ENCODE measurements at regions not wholly inside any gene's neighbourhood (a gene's known extent, or its start where the extent isn't known, plus 50 kb on each side); places are given as distances from the start of the nearest gene placed in this dataset.
"Not testable (repeated sequence)": the region's sequence is repeated elsewhere in the genome, so short reads cannot be mapped to it uniquely, and the experiment has no call there.

DNA sequence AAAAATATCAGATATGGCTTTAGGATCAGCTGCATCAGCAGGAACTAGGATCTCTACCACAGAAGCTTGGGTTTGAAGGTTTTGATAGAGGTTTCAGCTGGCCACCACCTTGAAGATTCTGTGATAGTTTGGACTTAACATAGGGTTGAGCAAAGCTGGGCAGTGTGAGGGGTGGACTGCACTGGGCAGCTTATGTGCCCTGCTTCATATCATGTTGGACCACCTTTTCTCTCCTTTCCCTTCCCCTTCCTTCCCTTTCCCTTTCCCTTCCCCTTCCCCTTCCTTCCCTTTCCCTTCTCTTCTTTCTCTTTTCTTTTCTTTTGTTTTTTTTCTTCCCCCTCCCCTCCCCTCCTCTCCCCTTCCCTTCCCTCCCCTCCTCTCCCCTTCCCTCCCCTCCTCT is 196.3 kb upstream of the CXCR4 start:
- H4K8ac ChIP-seq (replicated peaks; ENCODE audit: insufficient read length, low read depth, low read length): no peak overlapping the region
- no peak overlapping the region for H3K4me3 Mint-ChIP-seq
- no peak overlapping the region for H3K27ac ChIP-seq (ENCODE audit: insufficient read length, low read depth, low read length)
- no peak overlapping the region for H2BK5ac ChIP-seq (ENCODE audit: insufficient read length, low read length)
- H3K36me3 Mint-ChIP-seq (ENCODE audit: insufficient read depth in 1 of 3, low read depth in 3 of 3): no peaks in the 10 kb centered on the region
- H3K18ac ChIP-seq (ENCODE audit: insufficient read length, low read depth, low read length): no peak overlapping the region
- H3K23me2 ChIP-seq (ENCODE audit: insufficient read length, low read depth, low read length, poor library complexity, severe bottlenecking): no peaks in the 10 kb centered on the region
- H3K79me1 ChIP-seq (ENCODE audit: insufficient read depth, low read depth, low read length, poor library complexity, severe bottlenecking): no peaks in the 10 kb centered on the region
- no peak overlapping the region for H2BK12ac ChIP-seq (ENCODE audit: insufficient read length, low read depth, low read length)
- no peak overlapping the region for H2BK20ac ChIP-seq (ENCODE audit: low read depth, low read length, poor library complexity, severe bottlenecking)
- H2BK120ac ChIP-seq (ENCODE audit: low read depth, low read length, poor library complexity, severe bottlenecking): no peak overlapping the region
- H3K23ac ChIP-seq (ENCODE audit: insufficient read length, low read depth, low read length): no peak overlapping the region
- H3K27me3 Mint-ChIP-seq (ENCODE audit: low read depth): no peaks in the 10 kb centered on the region; the same call in none of the 2 replicates
- no peak overlapping the region for H4K5ac ChIP-seq (ENCODE audit: insufficient read length, low read depth, low read length)
- no peak overlapping the region for H2AK5ac ChIP-seq (ENCODE audit: insufficient read length, low read length)
- no peaks in the 10 kb centered on the region for H3K27me3 ChIP-seq (ENCODE audit: insufficient read depth, low read length)
- TF ChIP-seq, protein P1, sequence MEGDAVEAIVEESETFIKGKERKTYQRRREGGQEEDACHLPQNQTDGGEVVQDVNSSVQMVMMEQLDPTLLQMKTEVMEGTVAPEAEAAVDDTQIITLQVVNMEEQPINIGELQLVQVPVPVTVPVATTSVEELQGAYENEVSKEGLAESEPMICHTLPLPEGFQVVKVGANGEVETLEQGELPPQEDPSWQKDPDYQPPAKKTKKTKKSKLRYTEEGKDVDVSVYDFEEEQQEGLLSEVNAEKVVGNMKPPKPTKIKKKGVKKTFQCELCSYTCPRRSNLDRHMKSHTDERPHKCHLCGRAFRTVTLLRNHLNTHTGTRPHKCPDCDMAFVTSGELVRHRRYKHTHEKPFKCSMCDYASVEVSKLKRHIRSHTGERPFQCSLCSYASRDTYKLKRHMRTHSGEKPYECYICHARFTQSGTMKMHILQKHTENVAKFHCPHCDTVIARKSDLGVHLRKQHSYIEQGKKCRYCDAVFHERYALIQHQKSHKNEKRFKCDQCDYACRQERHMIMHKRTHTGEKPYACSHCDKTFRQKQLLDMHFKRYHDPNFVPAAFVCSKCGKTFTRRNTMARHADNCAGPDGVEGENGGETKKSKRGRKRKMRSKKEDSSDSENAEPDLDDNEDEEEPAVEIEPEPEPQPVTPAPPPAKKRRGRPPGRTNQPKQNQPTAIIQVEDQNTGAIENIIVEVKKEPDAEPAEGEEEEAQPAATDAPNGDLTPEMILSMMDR (conservative IDR thresholded peaks at IDR 0.05): no peak
- no peak overlapping the region for H2BK15ac ChIP-seq (ENCODE audit: low read depth, low read length)
- H3K27ac Mint-ChIP-seq: no peak overlapping the region
- H3T11ph ChIP-seq (ENCODE audit: low read length): no peak overlapping the region
- H3K4me1 ChIP-seq (ENCODE audit: insufficient read depth, low read length): peaks cover 2% of the 10 kb centered on the region; the same call in 1 of the 2 replicates
- H3K14ac ChIP-seq (ENCODE audit: insufficient read depth, low read length): no peak overlapping the region
- H3K4ac ChIP-seq (ENCODE audit: low read depth, low read length): no peak overlapping the region
- peaks cover 3% of the 10 kb centered on the region in 2 experiments for H3K4me1 Mint-ChIP-seq
- no peak overlapping the region for H3K4me2 ChIP-seq (ENCODE audit: insufficient read depth, insufficient read length, low read length)
- H3K9me3 Mint-ChIP-seq: no peaks in the 10 kb centered on the region
- no peak for DNase-seq
- no peak overlapping the region for H4K91ac ChIP-seq (ENCODE audit: insufficient read length, low read depth, low read length)
- no peak overlapping the region for H3K9ac ChIP-seq (ENCODE audit: extremely low read depth, insufficient read length, low read length)
- no peak overlapping the region for H3K56ac ChIP-seq (ENCODE audit: insufficient read length, low read depth, low read length)
- H3K79me2 ChIP-seq (ENCODE audit: insufficient read depth, low read length): no peaks in the 10 kb centered on the region
- H2AFZ ChIP-seq (ENCODE audit: low read length): no peak overlapping the region
- no peaks in the 10 kb centered on the region for H4K20me1 ChIP-seq (ENCODE audit: control insufficient read depth, insufficient read depth, insufficient read length)
- H3K9me3 ChIP-seq (ENCODE audit: control insufficient read depth, low read depth, low read length): no peaks in the 10 kb centered on the region

DNA sequence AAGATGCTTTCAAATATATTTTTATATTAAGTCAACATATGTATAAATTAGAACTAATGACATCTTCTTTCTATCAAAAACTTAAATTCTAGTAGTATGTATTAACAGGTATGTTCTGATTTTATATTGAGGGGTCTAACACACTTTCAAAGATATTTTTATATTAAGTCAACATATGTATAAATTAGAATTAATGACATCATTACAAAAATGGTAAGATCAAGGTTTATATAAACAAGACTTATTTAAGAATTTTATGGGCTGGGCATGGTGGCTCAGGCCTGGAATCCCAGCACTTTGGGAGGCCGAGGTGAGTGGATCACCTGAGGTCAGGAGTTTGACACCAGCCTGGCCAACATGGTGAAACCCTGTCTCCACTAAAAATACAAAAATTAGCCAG is 194.6 kb upstream of the CXCR4 start:
- not testable (repeated sequence) for H2AK5ac ChIP-seq (ENCODE audit: insufficient read length, low read length); H3K23ac ChIP-seq (ENCODE audit: insufficient read length, low read depth, low read length); H3K27ac Mint-ChIP-seq; H3K23me2 ChIP-seq (ENCODE audit: insufficient read length, low read depth, low read length, poor library complexity, severe bottlenecking); H2BK5ac ChIP-seq (ENCODE audit: insufficient read length, low read length); H3K4me1 Mint-ChIP-seq; H3K27ac ChIP-seq (ENCODE audit: insufficient read length, low read depth, low read length); H3T11ph ChIP-seq (ENCODE audit: low read length); H3K79me1 ChIP-seq (ENCODE audit: insufficient read depth, low read depth, low read length, poor library complexity, severe bottlenecking); DNase-seq; H3K79me2 ChIP-seq (ENCODE audit: insufficient read depth, low read length); H3K27me3 ChIP-seq (ENCODE audit: insufficient read depth, low read length); H2AFZ ChIP-seq (ENCODE audit: low read length); H3K56ac ChIP-seq (ENCODE audit: insufficient read length, low read depth, low read length); H2BK120ac ChIP-seq (ENCODE audit: low read depth, low read length, poor library complexity, severe bottlenecking); H3K4me3 Mint-ChIP-seq; H3K27me3 Mint-ChIP-seq (ENCODE audit: low read depth); H3K4me1 ChIP-seq (ENCODE audit: insufficient read depth, low read length); H3K4me2 ChIP-seq (ENCODE audit: insufficient read depth, insufficient read length, low read length); H3K9ac ChIP-seq (ENCODE audit: extremely low read depth, insufficient read length, low read length); H4K91ac ChIP-seq (ENCODE audit: insufficient read length, low read depth, low read length); H3K9me3 Mint-ChIP-seq; H3K14ac ChIP-seq (ENCODE audit: insufficient read depth, low read length); H3K9me3 ChIP-seq (ENCODE audit: control insufficient read depth, low read depth, low read length); H2BK20ac ChIP-seq (ENCODE audit: low read depth, low read length, poor library complexity, severe bottlenecking); H2BK12ac ChIP-seq (ENCODE audit: insufficient read length, low read depth, low read length); H4K8ac ChIP-seq (replicated peaks; ENCODE audit: insufficient read length, low read depth, low read length); H2BK15ac ChIP-seq (ENCODE audit: low read depth, low read length); H3K4ac ChIP-seq (ENCODE audit: low read depth, low read length); H3K36me3 Mint-ChIP-seq (ENCODE audit: insufficient read depth in 1 of 3, low read depth in 3 of 3); H3K18ac ChIP-seq (ENCODE audit: insufficient read length, low read depth, low read length); H4K5ac ChIP-seq (ENCODE audit: insufficient read length, low read depth, low read length); H4K20me1 ChIP-seq (ENCODE audit: control insufficient read depth, insufficient read depth, insufficient read length)
- WGBS (ENCODE audit: extremely low coverage, insufficient read length, low lambda C conversion rate): no CpG with 5 or more reads among the region's 1 CpG
